HepG2 (cell line): ENCODE measurements at regions not wholly inside any gene's neighbourhood (a gene's known extent, or its start where the extent isn't known, plus 50 kb on each side); places are given as distances from the start of the nearest gene placed in this dataset.

Experiments
- ATAC-seq: fragments of 200-7000 bp; cut with Tn5 transposase; 3 replicates; pipeline ENCODE4 v1.9.1; 2020; ENCODE audit warnings: mild to moderate bottlenecking, moderate library complexity
- BruUV-seq: library from RNA; stranded (reverse); fragments of 400-500 nt; replicated peaks from 2 replicates; lab custom pipeline; 2021; lab: Mats Ljungman, UMichigan
- CTCF ChIA-PET: fragments of 300-600 bp; formaldehyde crosslinking; extraction: SDS; loops from one replicate; lab custom pipeline; 2021; ENCODE audit warnings: low total read pairs, inconsistent platforms, low intra/inter-chr PET ratio; lab: Yijun Ruan, JAX
- POLR2A ChIA-PET: fragments of 350-600 bp; sonication (Branson Sonifier 250); formaldehyde crosslinking; loops from one replicate; lab custom pipeline; 2020; ENCODE audit warnings: antibody characterized with exemption, inconsistent platforms; lab: Yijun Ruan, JAX
- DNase-seq: peaks from one replicate; pipeline ENCODE4 v3.0.0-alpha.2; 2015; ENCODE audit warnings: low spot score
- FAIRE-seq: peaks from 3 replicates; lab custom pipeline; 2011; peaks lifted over from hg19 to GRCh38; lab: Jason Lieb, UNC
- H2AFZ ChIP-seq: one replicate; pipeline ENCODE4 v1.6.1; 2011; ENCODE audit warnings: low read length, inconsistent platforms
- H3K27ac ChIP-seq: fragments of 300-600 bp; 3 replicates; pipeline ENCODE4 v1.8.0; 2011; ENCODE audit warnings: mixed run types, mild to moderate bottlenecking, mixed read lengths, low read length, inconsistent platforms; ENCODE audit not compliant: insufficient read depth; ENCODE audit errors: extremely low read length
- H3K27me3 ChIP-seq, 2 experiments: fragments of 200-600 bp in 1 of 2; 2 replicates in 1 of 2; 3 replicates in 1 of 2; pipeline versions ENCODE4 v1.6.0 to v1.8.0; 2011; ENCODE audit warnings: low read length in 2 of 2, mild to moderate bottlenecking in 2 of 2, moderate library complexity in 2 of 2, inconsistent platforms in 1 of 2; ENCODE audit not compliant: insufficient read depth in 2 of 2, control insufficient read depth in 1 of 2
- H3K36me3 ChIP-seq, 2 experiments: fragments of 200-600 bp in 1 of 2; replicated peaks in 1 of 2; 2 replicates in 1 of 2; 3 replicates in 1 of 2; pipeline versions ENCODE4 v1.5.1 to v1.8.0; 2011; ENCODE audit warnings: low read length in 2 of 2, inconsistent platforms in 1 of 2; ENCODE audit not compliant: insufficient read depth in 2 of 2, control insufficient read depth in 1 of 2
- H3K4me1 ChIP-seq: 2 replicates; pipeline ENCODE4 v1.5.1; 2012; ENCODE audit warnings: low read length, inconsistent platforms; ENCODE audit not compliant: insufficient read depth
- H3K4me2 ChIP-seq: 2 replicates; pipeline ENCODE4 v1.6.0; 2011; ENCODE audit warnings: low read depth, low read length, inconsistent platforms
- H3K4me3 ChIP-seq, 3 experiments: fragments of 200-600 bp in 1 of 3; sonication (generic), shearing (Covaris generic) in 1 of 3; replicated peaks in 1 of 3; 2 replicates each; pipeline ENCODE4 v1.5.1; 2011 to 2016; ENCODE audit warnings: low read length in 3 of 3, inconsistent platforms in 2 of 3, low read depth in 2 of 3, mild to moderate bottlenecking in 2 of 3, control low read depth in 1 of 3, mixed read lengths in 1 of 3; ENCODE audit not compliant: insufficient read depth in 1 of 3
- H3K79me2 ChIP-seq: one replicate; pipeline ENCODE4 v1.6.1; 2011; ENCODE audit warnings: low read length, inconsistent platforms; ENCODE audit not compliant: insufficient read depth
- H3K9ac ChIP-seq: 2 replicates; pipeline ENCODE4 v1.6.0; 2011; ENCODE audit warnings: mild to moderate bottlenecking, low read depth, low read length, inconsistent platforms; ENCODE audit not compliant: insufficient read depth
- H3K9me3 ChIP-seq: 2 replicates; pipeline ENCODE4 v1.5.1; 2012; ENCODE audit warnings: mild to moderate bottlenecking, low read length
- H4K20me1 ChIP-seq: 2 replicates; pipeline ENCODE4 v1.6.0; 2011; ENCODE audit warnings: inconsistent platforms, mild to moderate bottlenecking, low read length, moderate library complexity; ENCODE audit not compliant: insufficient read depth
- FOSL1 ChIP-seq: sonication (generic); formaldehyde crosslinking; IDR thresholded peaks from 2 replicates; pipeline ENCODE4 v1.9.0; 2021; ENCODE audit warnings: missing genetic modification reagents, borderline replicate concordance
- MEIS2 ChIP-seq: sonication (generic); formaldehyde crosslinking; IDR thresholded peaks from 2 replicates; pipeline ENCODE4 v1.9.0; 2021; ENCODE audit warnings: mild to moderate bottlenecking, missing genetic modification reagents
- REL ChIP-seq: sonication (generic); formaldehyde crosslinking; conservative IDR thresholded peaks from 2 replicates; pipeline ENCODE4 v1.8.0; 2022; ENCODE audit warnings: mild to moderate bottlenecking, missing genetic modification reagents, moderate library complexity
- XBP1 ChIP-seq: sonication (generic); formaldehyde crosslinking; IDR thresholded peaks from 2 replicates; pipeline ENCODE4 v1.5.0; 2020; ENCODE audit warnings: missing genetic modification reagents
- YEATS4 ChIP-seq: sonication (generic); formaldehyde crosslinking; IDR thresholded peaks from 2 replicates; pipeline ENCODE4 v1.4.0; 2020; ENCODE audit warnings: missing genetic modification reagents, borderline replicate concordance
- ZC3H13 ChIP-seq: sonication (generic); formaldehyde crosslinking; IDR thresholded peaks from 2 replicates; pipeline ENCODE4 v1.8.1; 2023; ENCODE audit warnings: mild to moderate bottlenecking, missing genetic modification reagents, moderate library complexity
- ZNF101 ChIP-seq: sonication (generic); formaldehyde crosslinking; IDR thresholded peaks from 2 replicates; pipeline ENCODE4 v1.4.0; 2020; ENCODE audit warnings: mild to moderate bottlenecking, low read depth, missing genetic modification reagents, borderline replicate concordance
- ZNF235 ChIP-seq: sonication (generic); formaldehyde crosslinking; IDR thresholded peaks from 2 replicates; pipeline ENCODE4 v1.8.1; 2023; ENCODE audit warnings: mild to moderate bottlenecking, missing genetic modification reagents, borderline replicate concordance
- ZNF652 ChIP-seq: IDR thresholded peaks from 2 replicates; pipeline ENCODE4 v1.6.1; 2016; ENCODE audit warnings: low read depth, borderline replicate concordance
- ZNF792 ChIP-seq: IDR thresholded peaks from 2 replicates; pipeline ENCODE4 v1.6.1; 2016
- ZSCAN22 ChIP-seq: sonication (generic); formaldehyde crosslinking; IDR thresholded peaks from 2 replicates; pipeline ENCODE4 v1.4.0; 2020; ENCODE audit warnings: mild to moderate bottlenecking, missing genetic modification reagents
- WGBS: methylation state at CpG from one replicate; pipeline ENCODE4 v1.1.6; 2017; ENCODE audit warnings: low lambda C conversion rate; 5-methylcytosine and 5-hydroxymethylcytosine counted together
- in situ Hi-C: cut with HindIII; loops from 2 replicates; pipeline ENCODE4 v1.10.0; 2017; ENCODE audit warnings: low pct_unique_long_range_greater_than_20kb; ENCODE audit not compliant: extremely low pct_ligation_motif_present
- intact Hi-C: fragments of 100-400 bp; cut with micrococcal nuclease; formaldehyde crosslinking; loops from one replicate; pipeline ENCODE4 v1.10.0; 2022; ENCODE audit not compliant: unreplicated experiment
- TF ChIP-seq, protein P1 (sequence below): sonication (generic); formaldehyde crosslinking; IDR thresholded peaks from 2 replicates; pipeline ENCODE4 v1.4.0; 2020; ENCODE audit warnings: missing genetic modification reagents
- TF ChIP-seq, protein P2 (sequence below): IDR thresholded peaks from 2 replicates; pipeline ENCODE4 v1.6.1; 2016
- TF ChIP-seq, protein P3 (sequence below): sonication (generic); formaldehyde crosslinking; IDR thresholded peaks from 2 replicates; pipeline ENCODE4 v1.4.0; 2020; ENCODE audit warnings: missing genetic modification reagents
- TF ChIP-seq, protein P4 (sequence below): sonication (generic); formaldehyde crosslinking; IDR thresholded peaks from 2 replicates; pipeline ENCODE4 v1.8.0; 2023; ENCODE audit warnings: mild to moderate bottlenecking, missing genetic modification reagents

DNA sequence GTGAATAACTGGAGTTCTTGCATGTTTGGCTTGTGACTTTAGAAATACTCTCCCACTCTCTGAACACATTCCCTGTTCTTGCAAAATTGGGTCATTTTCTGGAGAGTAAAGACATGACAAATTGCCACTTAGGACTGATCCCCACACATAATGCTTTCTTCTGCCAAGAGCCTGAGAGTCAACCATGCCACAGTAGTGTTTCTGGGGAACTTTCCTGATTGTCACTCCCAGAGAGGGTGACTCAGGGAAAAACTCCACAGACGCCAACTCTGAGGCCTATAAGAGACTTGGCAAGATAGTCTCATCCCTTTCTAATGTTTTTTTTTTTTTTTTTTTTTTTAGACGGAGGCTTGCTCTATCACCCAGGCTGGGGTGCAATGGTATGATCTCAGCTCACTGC, 157.8 kb downstream of the ATG4C start:
- POLR2A ChIA-PET: no interaction called here
- Histone ChIP-seq H3K27ac (no peak overlapping the region), H3K27me3 (peaks cover 1 to 31% of the 10 kb centered on the region in 2 experiments; a peak in 3 of 5 replicates), H2AFZ (no peak overlapping the region), H3K4me2 (no peak overlapping the region), H3K4me3 (no peak overlapping the region), H3K9ac (no peak overlapping the region), H3K9me3 (no peaks in the 10 kb centered on the region), H3K36me3 (no peaks in the 10 kb centered on the region), H3K79me2 (no peaks in the 10 kb centered on the region), H4K20me1 (no peaks in the 10 kb centered on the region), H3K4me1 (no peaks in the 10 kb centered on the region)
- TF ChIP-seq REL (no peak), XBP1 (CRISPR knock-in tag) (no peak)
- ATAC-seq: no peak
- intact Hi-C loops (no loop called here), in situ Hi-C loops (no loop called here)
- FAIRE-seq: no peak
- 33% methylated on average over 2 of the region's 2 CpGs for WGBS
- DNase-seq: no peak
- CTCF ChIA-PET: no interaction called here
- BruUV-seq: no TSS peak

DNA sequence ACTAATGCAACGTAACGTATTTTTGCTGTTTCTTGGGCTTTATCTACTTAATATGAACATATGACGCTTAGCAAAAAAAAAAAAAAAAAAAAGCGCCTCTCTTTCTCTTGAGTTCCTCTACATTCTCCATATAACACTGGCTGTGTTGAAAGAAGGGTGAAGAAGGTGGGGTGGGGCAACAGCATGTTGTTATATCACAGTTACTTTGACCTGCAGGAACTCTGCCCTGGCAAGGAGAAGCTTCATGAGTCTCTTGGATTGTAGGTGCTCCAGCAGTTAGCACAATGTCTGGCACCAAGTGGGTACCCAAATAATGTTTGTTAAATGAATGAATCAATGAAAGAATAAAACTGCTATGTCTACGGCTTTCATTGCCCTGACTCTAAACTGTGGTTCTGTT, 162.6 kb downstream of the ATG4C start:
- BruUV-seq: no TSS peak
- Histone ChIP-seq H3K9me3 (no peaks in the 10 kb centered on the region), H2AFZ (no peak overlapping the region), H3K4me2 (no peak overlapping the region), H4K20me1 (no peaks in the 10 kb centered on the region), H3K36me3 (no peaks in the 10 kb centered on the region), H3K9ac (no peak overlapping the region), H3K4me1 (no peaks in the 10 kb centered on the region), H3K4me3 (no peak overlapping the region), H3K79me2 (no peaks in the 10 kb centered on the region), H3K27me3 (peaks cover 0 to 12% of the 10 kb centered on the region in 2 experiments; a peak in 1 of 5 replicates), H3K27ac (no peak overlapping the region)
- 33% methylated on average over 5 of the region's 5 CpGs for WGBS
- intact Hi-C loops: no loop called here
- DNase-seq: no peak
- POLR2A ChIA-PET: no interaction called here
- ATAC-seq: no peak
- CTCF ChIA-PET: no interaction called here
- FAIRE-seq: no peak
- in situ Hi-C loops: no loop called here
- TF ChIP-seq FOSL1 (CRISPR knock-in tag): no peak
- no peak for TF ChIP-seq ZNF101 (CRISPR knock-in tag)
- TF ChIP-seq ZNF652 (CRISPR knock-in tag): no peak
- no peak for TF ChIP-seq ZNF235 (CRISPR knock-in tag)
- no peak for TF ChIP-seq ZSCAN22 (CRISPR knock-in tag)
- TF ChIP-seq ZNF792: no peak
- TF ChIP-seq MEIS2 (CRISPR knock-in tag): no peak
- TF ChIP-seq, protein P1, sequence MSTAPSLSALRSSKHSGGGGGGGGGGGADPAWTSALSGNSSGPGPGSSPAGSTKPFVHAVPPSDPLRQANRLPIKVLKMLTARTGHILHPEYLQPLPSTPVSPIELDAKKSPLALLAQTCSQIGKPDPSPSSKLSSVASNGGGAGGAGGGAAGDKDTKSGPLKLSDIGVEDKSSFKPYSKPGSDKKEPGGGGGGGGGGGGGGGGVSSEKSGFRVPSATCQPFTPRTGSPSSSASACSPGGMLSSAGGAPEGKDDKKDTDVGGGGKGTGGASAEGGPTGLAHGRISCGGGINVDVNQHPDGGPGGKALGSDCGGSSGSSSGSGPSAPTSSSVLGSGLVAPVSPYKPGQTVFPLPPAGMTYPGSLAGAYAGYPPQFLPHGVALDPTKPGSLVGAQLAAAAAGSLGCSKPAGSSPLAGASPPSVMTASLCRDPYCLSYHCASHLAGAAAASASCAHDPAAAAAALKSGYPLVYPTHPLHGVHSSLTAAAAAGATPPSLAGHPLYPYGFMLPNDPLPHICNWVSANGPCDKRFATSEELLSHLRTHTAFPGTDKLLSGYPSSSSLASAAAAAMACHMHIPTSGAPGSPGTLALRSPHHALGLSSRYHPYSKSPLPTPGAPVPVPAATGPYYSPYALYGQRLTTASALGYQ: no peak
- TF ChIP-seq, protein P2, sequence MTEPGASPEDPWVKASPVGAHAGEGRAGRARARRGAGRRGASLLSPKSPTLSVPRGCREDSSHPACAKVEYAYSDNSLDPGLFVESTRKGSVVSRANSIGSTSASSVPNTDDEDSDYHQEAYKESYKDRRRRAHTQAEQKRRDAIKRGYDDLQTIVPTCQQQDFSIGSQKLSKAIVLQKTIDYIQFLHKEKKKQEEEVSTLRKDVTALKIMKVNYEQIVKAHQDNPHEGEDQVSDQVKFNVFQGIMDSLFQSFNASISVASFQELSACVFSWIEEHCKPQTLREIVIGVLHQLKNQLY (CRISPR knock-in tag): no peak
- TF ChIP-seq, protein P3, sequence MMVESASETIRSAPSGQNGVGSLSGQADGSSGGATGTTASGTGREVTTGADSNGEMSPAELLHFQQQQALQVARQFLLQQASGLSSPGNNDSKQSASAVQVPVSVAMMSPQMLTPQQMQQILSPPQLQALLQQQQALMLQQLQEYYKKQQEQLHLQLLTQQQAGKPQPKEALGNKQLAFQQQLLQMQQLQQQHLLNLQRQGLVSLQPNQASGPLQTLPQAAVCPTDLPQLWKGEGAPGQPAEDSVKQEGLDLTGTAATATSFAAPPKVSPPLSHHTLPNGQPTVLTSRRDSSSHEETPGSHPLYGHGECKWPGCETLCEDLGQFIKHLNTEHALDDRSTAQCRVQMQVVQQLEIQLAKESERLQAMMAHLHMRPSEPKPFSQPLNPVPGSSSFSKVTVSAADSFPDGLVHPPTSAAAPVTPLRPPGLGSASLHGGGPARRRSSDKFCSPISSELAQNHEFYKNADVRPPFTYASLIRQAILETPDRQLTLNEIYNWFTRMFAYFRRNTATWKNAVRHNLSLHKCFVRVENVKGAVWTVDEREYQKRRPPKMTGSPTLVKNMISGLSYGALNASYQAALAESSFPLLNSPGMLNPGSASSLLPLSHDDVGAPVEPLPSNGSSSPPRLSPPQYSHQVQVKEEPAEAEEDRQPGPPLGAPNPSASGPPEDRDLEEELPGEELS (CRISPR knock-in tag): no peak
- TF ChIP-seq YEATS4: no peak
- TF ChIP-seq ZC3H13: no peak
- TF ChIP-seq, protein P4, sequence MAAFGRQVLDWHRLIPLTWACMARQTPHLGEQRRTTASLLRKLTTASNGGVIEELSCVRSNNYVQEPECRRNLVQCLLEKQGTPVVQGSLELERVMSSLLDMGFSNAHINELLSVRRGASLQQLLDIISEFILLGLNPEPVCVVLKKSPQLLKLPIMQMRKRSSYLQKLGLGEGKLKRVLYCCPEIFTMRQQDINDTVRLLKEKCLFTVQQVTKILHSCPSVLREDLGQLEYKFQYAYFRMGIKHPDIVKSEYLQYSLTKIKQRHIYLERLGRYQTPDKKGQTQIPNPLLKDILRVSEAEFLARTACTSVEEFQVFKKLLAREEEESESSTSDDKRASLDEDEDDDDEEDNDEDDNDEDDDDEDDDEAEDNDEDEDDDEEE: no peak
